Lower lobe of right lung (tissue), 2 donors: ENCODE measurements at regions not wholly inside any gene's neighbourhood (a gene's known extent, or its start where the extent isn't known, plus 50 kb on each side); places are given as distances from the start of the nearest gene placed in this dataset.

Experiments
- ATAC-seq, 2 donors: fragments of 200-7000 bp; cut with Tn5 transposase; one replicate each; pipeline ENCODE4 v1.9.1; 2020 to 2022; ENCODE audit warnings: mild to moderate bottlenecking in 2 of 2, moderate library complexity in 2 of 2
- DNase-seq: peaks from one replicate; pipeline ENCODE4 v3.0.0-alpha.2; 2020
- H3K27ac ChIP-seq: fragments of 200-600 bp; one replicate; pipeline ENCODE4 v1.8.0; 2022
- H3K27me3 ChIP-seq: fragments of 200-600 bp; one replicate; pipeline ENCODE4 v1.8.0; 2022; ENCODE audit warnings: low read depth
- H3K36me3 ChIP-seq: fragments of 200-600 bp; one replicate; pipeline ENCODE4 v1.8.0; 2022; ENCODE audit warnings: mild to moderate bottlenecking
- H3K4me1 ChIP-seq: fragments of 200-600 bp; one replicate; pipeline ENCODE4 v1.8.0; 2022
- H3K4me3 ChIP-seq: fragments of 200-600 bp; one replicate; pipeline ENCODE4 v1.8.0; 2022; ENCODE audit warnings: mild to moderate bottlenecking
- H3K9me3 ChIP-seq: fragments of 200-600 bp; one replicate; pipeline ENCODE4 v1.8.0; 2022
- CTCF ChIP-seq: fragments of 200-600 bp; IDR thresholded peaks from one replicate; pipeline ENCODE4 v1.8.0; 2022; ENCODE audit warnings: antibody characterized with exemption, mild to moderate bottlenecking
- intact Hi-C: fragments of 100-400 bp; cut with DNase I; formaldehyde crosslinking; loops from one replicate; pipeline ENCODE4 v1.11.0; 2022
- donor health status: DM: no; HTN: yes; CAD: no; lungs with severe emphysema.

- Histone ChIP-seq H3K27me3 (no peaks in the 10 kb centered on the region), H3K36me3 (no peaks in the 10 kb centered on the region), H3K4me3 (no peak overlapping the region), H3K9me3 (no peaks in the 10 kb centered on the region), H3K4me1 (no peaks in the 10 kb centered on the region), H3K27ac (no peak overlapping the region)
- ATAC-seq = no peak
- intact Hi-C loops = no loop called here
- no peak for DNase-seq
- TF ChIP-seq CTCF = no peak
These were observed 455.1 kb upstream of the HS6ST1 start for GRCh38 chr2:128773641-128774319.

DNA sequence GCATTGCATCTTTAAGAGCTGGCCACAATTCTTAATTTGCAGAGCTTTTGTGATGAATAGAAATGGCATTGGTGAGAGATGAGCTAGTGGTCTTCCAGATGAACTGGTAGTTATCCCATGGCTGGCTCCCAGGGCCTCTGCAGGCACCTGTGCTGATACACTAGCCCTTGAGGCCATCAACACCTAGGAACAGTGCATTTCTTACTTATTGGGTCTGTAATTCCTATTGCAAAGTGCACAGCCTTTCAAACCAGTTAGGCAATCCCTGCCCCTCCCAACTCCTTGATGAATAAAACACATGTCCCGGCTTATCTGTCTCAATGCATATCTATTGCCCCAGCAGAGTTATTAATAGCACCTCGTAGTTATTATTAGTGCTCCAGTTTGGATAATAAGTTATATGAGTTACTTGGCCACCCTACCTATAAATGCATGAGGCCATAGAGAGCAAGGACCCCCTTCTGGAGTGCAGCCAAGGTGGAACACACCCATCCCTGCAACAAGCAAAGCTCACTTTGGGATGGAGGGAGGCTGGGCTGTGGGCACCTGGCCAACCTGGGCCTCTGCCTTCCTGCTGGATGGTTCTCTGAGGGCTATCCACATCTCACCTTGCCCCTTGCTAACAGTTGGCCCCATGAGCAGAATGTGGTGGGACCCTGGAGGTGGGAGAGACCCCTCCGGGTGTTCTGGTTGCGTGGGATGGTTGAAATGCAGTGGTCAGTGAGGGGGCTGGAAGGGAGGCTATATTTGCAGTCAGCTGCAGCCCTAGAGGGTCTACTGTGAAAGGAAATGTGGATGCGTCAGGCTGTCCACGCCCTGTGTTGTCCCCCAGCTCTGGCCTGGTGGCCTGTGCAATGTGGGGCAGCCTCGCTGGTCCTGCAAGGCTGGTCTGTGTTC, 455.9 kb upstream of the HS6ST1 start:
- no peak overlapping the region for H3K4me3 ChIP-seq
- intact Hi-C loops = no loop called here

DNA sequence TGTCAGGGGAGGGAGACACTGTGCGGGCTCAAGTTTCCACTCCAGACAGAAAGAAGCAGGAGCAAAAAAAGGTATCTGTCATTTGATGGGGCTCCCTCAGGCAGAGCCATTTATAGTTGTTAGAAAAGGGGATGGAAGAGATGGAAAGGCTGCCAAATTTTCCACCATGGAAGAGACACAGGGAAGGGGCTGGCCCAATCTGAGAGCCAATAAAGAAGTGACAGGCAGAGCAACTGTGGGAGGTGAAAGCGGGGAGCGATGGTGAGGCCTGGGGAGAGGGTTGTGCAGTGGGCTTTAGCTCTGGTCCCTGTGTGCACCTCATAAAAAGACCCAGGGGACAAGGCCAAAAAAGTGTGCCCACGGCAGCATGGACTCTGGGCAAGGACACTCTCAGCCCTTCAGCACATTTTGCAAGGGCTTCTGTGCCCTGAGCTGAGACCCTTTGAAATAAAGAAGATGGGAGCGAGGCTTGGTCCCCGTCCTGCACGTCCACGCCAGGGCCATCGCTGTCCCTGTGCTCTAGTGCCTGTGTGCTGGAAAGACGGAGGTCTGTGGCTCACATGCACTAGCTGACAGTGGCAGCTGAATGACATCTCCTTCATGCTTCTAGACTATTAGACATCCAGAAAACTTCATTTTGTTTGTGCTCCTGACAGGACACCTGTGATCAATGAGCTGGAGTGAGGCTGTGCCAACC, 456.7 kb upstream of the HS6ST1 start:
- Histone ChIP-seq H3K4me3 (no peak overlapping the region), H3K36me3 (no peaks in the 10 kb centered on the region), H3K4me1 (no peaks in the 10 kb centered on the region), H3K27me3 (no peaks in the 10 kb centered on the region), H3K27ac (no peak overlapping the region), H3K9me3 (no peaks in the 10 kb centered on the region)
- intact Hi-C loops = no loop called here
- ATAC-seq = no peak
- no peak for DNase-seq
- no peak for TF ChIP-seq CTCF

More for the DNA sequence above, 455.9 kb upstream of the HS6ST1 start:
- no peak overlapping the region for H3K27ac ChIP-seq
- H3K9me3 ChIP-seq = no peaks in the 10 kb centered on the region
- no peaks in the 10 kb centered on the region for H3K4me1 ChIP-seq
- no peaks in the 10 kb centered on the region for H3K27me3 ChIP-seq
- DNase-seq (no peak), ATAC-seq (no peak)
- no peaks in the 10 kb centered on the region for H3K36me3 ChIP-seq
- TF ChIP-seq CTCF = no peak

- Histone ChIP-seq H3K27me3 (no peaks in the 10 kb centered on the region), H3K9me3 (no peaks in the 10 kb centered on the region), H3K4me1 (no peaks in the 10 kb centered on the region), H3K4me3 (no peak overlapping the region), H3K36me3 (no peaks in the 10 kb centered on the region), H3K27ac (no peak overlapping the region)
- ATAC-seq = no peak
- intact Hi-C loops = no loop called here
- DNase-seq = no peak
- TF ChIP-seq CTCF = no peak
These were observed 457.2 kb upstream of the HS6ST1 start for GRCh38 chr2:128775914-128776285.

GRCh38 chr2:128776461-128777195, 458.0 kb upstream of the HS6ST1 start:
- Histone ChIP-seq H3K36me3 (no peaks in the 10 kb centered on the region), H3K27ac (no peak overlapping the region), H3K27me3 (no peaks in the 10 kb centered on the region), H3K9me3 (no peaks in the 10 kb centered on the region), H3K4me3 (no peak overlapping the region), H3K4me1 (no peaks in the 10 kb centered on the region)
- intact Hi-C loops = no loop called here
- ATAC-seq = no peak
- TF ChIP-seq CTCF = no peak
- DNase-seq = no peak
